ENCODE measurements at regions not wholly inside any gene's neighbourhood (a gene's known extent, or its start where the extent isn't known, plus 50 kb on each side); places are given as distances from the start of the nearest gene placed in this dataset.
"Not testable (repeated sequence)": the region's sequence is repeated elsewhere in the genome, so short reads cannot be mapped to it uniquely, and the experiment has no call there.

GRCh38 chr1:147061880-147062279 lies 110.4 kb downstream of the PRKAB2 start:
- not testable (repeated sequence) for FAIRE-seq

- FAIRE-seq = no peak
Measured at GRCh38 chr1:147053269-147053668, 115.1 kb downstream of the NBPF12 start.

- FAIRE-seq = no peak
Measured at GRCh38 chr1:147052677-147053076, 114.6 kb downstream of the NBPF12 start.

GRCh38 chr1:147052143-147052542 lies 114.0 kb downstream of the NBPF12 start:
- no peak for FAIRE-seq

GRCh38 chr1:147051136-147051535 lies 113.0 kb downstream of the NBPF12 start:
- FAIRE-seq = no peak

- no peak for FAIRE-seq
Measured at GRCh38 chr1:147050654-147051053, 112.5 kb downstream of the NBPF12 start.

GRCh38 chr1:147046863-147047394 lies 108.8 kb downstream of the NBPF12 start:
- FAIRE-seq = peak; percentile 20

GRCh38 chr1:147046189-147046862 lies 108.2 kb downstream of the NBPF12 start:
- peak; percentile 68 for FAIRE-seq

Data from TTC549 (cell line).